NCI-H1694 (cell line): ENCODE measurements at regions not wholly inside any gene's neighbourhood (a gene's known extent, or its start where the extent isn't known, plus 50 kb on each side); places are given as distances from the start of the nearest gene placed in this dataset.

Experiments used
- DNase-seq: peaks from one replicate; lab custom pipeline; 2025; lab: John Stamatoyannopoulos, UW

GRCh38 chr18:61256291-61256690 is 76.9 kb upstream of the CDH20 start:
- no peak for DNase-seq

DNA sequence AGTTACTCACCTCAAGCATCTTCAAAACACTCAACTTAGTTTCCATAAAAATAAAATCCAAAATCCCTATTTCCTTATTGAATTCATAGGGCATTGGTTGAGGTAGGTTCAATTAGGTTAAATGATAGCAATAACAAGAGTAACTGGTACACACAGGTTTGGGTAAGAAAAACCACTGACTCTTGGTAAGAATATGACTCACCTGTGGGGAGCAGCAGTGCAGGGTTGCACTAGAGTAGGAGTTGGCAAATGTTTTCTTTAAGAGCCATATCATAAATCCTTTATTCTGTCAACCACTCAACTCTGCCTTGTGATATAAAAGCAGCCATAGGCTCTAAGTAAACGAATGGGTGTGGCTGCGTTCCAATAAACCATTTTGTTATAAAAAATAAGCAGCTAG is 71.4 kb upstream of the CDH20 start:
- no peak for DNase-seq

- DNase-seq, result no peak
Measured at GRCh38 chr18:61272793-61273192, 60.4 kb upstream of the CDH20 start.

GRCh38 chr18:61273533-61273932 is 59.7 kb upstream of the CDH20 start:
- DNase-seq, result no peak

GRCh38 chr18:61274416-61274960 is 58.7 kb upstream of the CDH20 start:
- no peak for DNase-seq

- DNase-seq, result no peak
Measured at GRCh38 chr18:61277808-61278207, 55.4 kb upstream of the CDH20 start.

DNA sequence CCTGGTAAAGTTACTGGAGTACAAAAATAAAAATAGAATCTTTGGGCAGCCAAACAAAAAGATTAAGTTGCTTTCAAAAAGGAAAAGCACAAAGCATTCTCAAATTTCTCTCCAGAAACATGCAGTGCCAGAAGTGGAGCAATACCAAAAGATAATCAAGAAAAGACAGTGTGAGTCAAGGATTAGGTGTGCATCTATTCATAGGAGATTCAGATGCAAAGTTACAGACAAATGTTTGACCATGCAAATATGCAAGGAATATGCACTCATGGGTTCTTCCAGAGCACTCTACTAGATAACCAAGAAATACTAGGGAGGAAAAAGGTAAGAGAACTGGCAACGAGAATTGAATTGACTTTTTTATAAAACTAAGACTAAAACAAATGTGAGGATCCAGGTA is 51.8 kb upstream of the CDH20 start:
- no peak for DNase-seq

DNA sequence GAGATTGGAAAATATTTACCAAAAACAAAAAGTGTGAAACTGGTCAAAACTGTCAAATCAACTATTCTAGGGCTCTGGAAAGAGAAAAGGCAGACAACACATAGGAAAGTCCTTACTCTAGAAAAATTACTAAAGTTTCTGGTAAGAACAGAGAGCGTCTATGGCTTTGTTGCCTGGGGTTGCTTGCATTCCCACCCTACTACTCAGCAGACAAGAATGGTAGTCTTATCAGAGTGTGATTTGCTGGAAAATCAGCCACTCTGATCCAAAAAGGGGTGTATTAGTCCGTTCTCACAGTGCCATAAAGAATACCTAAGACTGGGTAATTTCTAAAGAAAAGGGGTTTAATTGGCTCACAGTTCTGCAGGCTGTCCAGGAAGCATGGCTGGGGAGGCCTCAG is 50.3 kb upstream of the CDH20 start:
- DNase-seq, result no peak
